Osteocyte (in vitro differentiated cells): ENCODE measurements at regions not wholly inside any gene's neighbourhood (a gene's known extent, or its start where the extent isn't known, plus 50 kb on each side); places are given as distances from the start of the nearest gene placed in this dataset.

Experiments used
- DNase-seq: peaks from one replicate; pipeline ENCODE4 v3.0.0; 2021; ENCODE audit warnings: mixed read lengths; ENCODE audit not compliant: unreplicated experiment; ENCODE audit errors: extremely low spot score
- H3K27ac Mint-ChIP-seq: one replicate; pipeline ENCODE4 v1.8.0; 2021; ENCODE audit warnings: mild to moderate bottlenecking, mixed read lengths; ENCODE audit not compliant: unreplicated experiment
- H3K27me3 Mint-ChIP-seq: one replicate; pipeline ENCODE4 v1.8.0; 2021; ENCODE audit warnings: mixed read lengths; ENCODE audit not compliant: unreplicated experiment
- H3K36me3 Mint-ChIP-seq: one replicate; pipeline ENCODE4 v1.8.0; 2021; ENCODE audit warnings: mixed read lengths; ENCODE audit not compliant: unreplicated experiment
- H3K4me1 Mint-ChIP-seq: one replicate; pipeline ENCODE4 v1.8.0; 2021; ENCODE audit warnings: mixed read lengths; ENCODE audit not compliant: unreplicated experiment
- H3K4me3 Mint-ChIP-seq: one replicate; pipeline ENCODE4 v1.8.0; 2021; ENCODE audit warnings: mild to moderate bottlenecking, moderate library complexity, mixed read lengths; ENCODE audit not compliant: unreplicated experiment
- H3K9me3 Mint-ChIP-seq: one replicate; pipeline ENCODE4 v1.8.0; 2021; ENCODE audit warnings: mixed read lengths; ENCODE audit not compliant: unreplicated experiment
- CTCF ChIP-seq: fragments of 200-600 bp; sonication (generic); IDR thresholded peaks from 2 replicates; pipeline ENCODE4 v1.5.0; 2021; ENCODE audit warnings: antibody characterized with exemption, mild to moderate bottlenecking, moderate library complexity

- Mint-ChIP-seq H3K9me3 (peaks cover 3% of the 10 kb centered on the region), H3K4me3 (no peak overlapping the region), H3K36me3 (no peaks in the 10 kb centered on the region), H3K27me3 (no peaks in the 10 kb centered on the region), H3K27ac (no peak overlapping the region), H3K4me1 (no peaks in the 10 kb centered on the region)
- DNase-seq, result no peak
- TF ChIP-seq CTCF, result no peak
These were observed 306.5 kb upstream of the SPTLC3 start for GRCh38 chr20:12702312-12702711.

GRCh38 chr20:12715371-12715770, 293.4 kb upstream of the SPTLC3 start:
- TF ChIP-seq CTCF, result no peak
- no peak for DNase-seq
- Mint-ChIP-seq H3K27ac (no peak overlapping the region), H3K4me3 (no peak overlapping the region), H3K36me3 (no peaks in the 10 kb centered on the region), H3K27me3 (no peaks in the 10 kb centered on the region), H3K4me1 (no peaks in the 10 kb centered on the region), H3K9me3 (no peaks in the 10 kb centered on the region)

GRCh38 chr20:12715991-12716680, 292.6 kb upstream of the SPTLC3 start:
- DNase-seq, result no peak
- H3K4me1 Mint-ChIP-seq, result no peaks in the 10 kb centered on the region
- H3K36me3 Mint-ChIP-seq, result no peaks in the 10 kb centered on the region
- H3K27me3 Mint-ChIP-seq, result no peaks in the 10 kb centered on the region
- no peak overlapping the region for H3K27ac Mint-ChIP-seq
- no peak for TF ChIP-seq CTCF
- H3K4me3 Mint-ChIP-seq, result no peak overlapping the region
- no peaks in the 10 kb centered on the region for H3K9me3 Mint-ChIP-seq

GRCh38 chr20:12717061-12717460, 291.7 kb upstream of the SPTLC3 start:
- Mint-ChIP-seq H3K36me3 (no peaks in the 10 kb centered on the region), H3K27me3 (no peaks in the 10 kb centered on the region), H3K4me1 (no peaks in the 10 kb centered on the region), H3K9me3 (no peaks in the 10 kb centered on the region), H3K27ac (no peak overlapping the region), H3K4me3 (no peak overlapping the region)
- no peak for DNase-seq
- no peak for TF ChIP-seq CTCF

GRCh38 chr20:12718619-12719018, 290.2 kb upstream of the SPTLC3 start:
- H3K27me3 Mint-ChIP-seq, result no peaks in the 10 kb centered on the region
- H3K9me3 Mint-ChIP-seq, result no peaks in the 10 kb centered on the region
- TF ChIP-seq CTCF, result no peak
- no peaks in the 10 kb centered on the region for H3K36me3 Mint-ChIP-seq
- no peaks in the 10 kb centered on the region for H3K4me1 Mint-ChIP-seq
- no peak for DNase-seq
- no peak overlapping the region for H3K27ac Mint-ChIP-seq
- H3K4me3 Mint-ChIP-seq, result no peak overlapping the region
